Neural cell (in vitro differentiated cells): ENCODE measurements at regions not wholly inside any gene's neighbourhood (a gene's known extent, or its start where the extent isn't known, plus 50 kb on each side); places are given as distances from the start of the nearest gene placed in this dataset.

ENCODE experiments used
- H2AFZ ChIP-seq: fragments of 200-600, 300-800 bp; sonication (generic), shearing (Covaris generic); 2 replicates; pipeline ENCODE4 v1.6.0; 2014; ENCODE audit warnings: low read depth, mild to moderate bottlenecking, antibody characterized with exemption, low read length, moderate library complexity
- H3F3A ChIP-seq: fragments of 200-600 bp; shearing (Covaris generic); 2 replicates; pipeline ENCODE4 v1.6.1; 2016; ENCODE audit warnings: mild to moderate bottlenecking, moderate library complexity, mixed read lengths, antibody characterized with exemption, low read length; ENCODE audit not compliant: insufficient read depth, poor library complexity, severe bottlenecking
- H3K27ac ChIP-seq: fragments of 200-600, 300-800 bp; sonication (generic), shearing (Covaris generic); 2 replicates; pipeline ENCODE4 v1.5.1; 2014; ENCODE audit warnings: mild to moderate bottlenecking, low read length, moderate library complexity
- H3K27me3 ChIP-seq: fragments of 300-800, 200-600 bp; sonication (generic), shearing (Covaris generic); 2 replicates; pipeline ENCODE4 v1.6.0; 2014; ENCODE audit warnings: mild to moderate bottlenecking, low read depth, low read length, moderate library complexity; ENCODE audit not compliant: insufficient read depth
- H3K36me3 ChIP-seq: fragments of 300-800, 200-600 bp; sonication (generic), shearing (Covaris generic); 2 replicates; pipeline ENCODE4 v1.5.1; 2014; ENCODE audit warnings: mild to moderate bottlenecking, antibody characterized with exemption, low read length, moderate library complexity; ENCODE audit not compliant: insufficient read depth
- H3K4me2 ChIP-seq: fragments of 300-800, 200-600 bp; sonication (generic), shearing (Covaris generic); 2 replicates; pipeline ENCODE4 v1.6.0; 2014; ENCODE audit warnings: mild to moderate bottlenecking, low read length
- H3K4me3 ChIP-seq: fragments of 300-800, 200-600 bp; sonication (generic), shearing (Covaris generic); 2 replicates; pipeline ENCODE4 v1.5.1; 2014; ENCODE audit warnings: mild to moderate bottlenecking, low read length, moderate library complexity
- H3K79me2 ChIP-seq: fragments of 200-600 bp; shearing (Covaris generic); replicated peaks from 2 replicates; pipeline ENCODE4 v1.6.0; 2014; ENCODE audit warnings: mild to moderate bottlenecking, low read length, moderate library complexity; ENCODE audit not compliant: insufficient read depth
- H3K9ac ChIP-seq: fragments of 300-800, 200-600 bp; sonication (generic), shearing (Covaris generic); 2 replicates; pipeline ENCODE4 v1.6.1; 2016; ENCODE audit warnings: mild to moderate bottlenecking, low read length, mixed read lengths
- H3K9me2 ChIP-seq: fragments of 200-600 bp; shearing (Covaris generic); 2 replicates; pipeline ENCODE4 v1.6.1; 2016; ENCODE audit warnings: mild to moderate bottlenecking, low read length, mixed read lengths; ENCODE audit not compliant: insufficient read depth
- H3K9me3 ChIP-seq: fragments of 200-600, 300-800 bp; sonication (generic), shearing (Covaris generic); 2 replicates; pipeline ENCODE4 v1.6.1; 2016; ENCODE audit warnings: mild to moderate bottlenecking, mixed run types, low read length, moderate library complexity, mixed read lengths
- H4K20me1 ChIP-seq: fragments of 200-600 bp; shearing (Covaris generic); 2 replicates; pipeline ENCODE4 v1.6.1; 2016; ENCODE audit warnings: mild to moderate bottlenecking, mixed run types; ENCODE audit not compliant: insufficient read depth
- CTCF ChIP-seq: fragments of 450-650 bp; IDR thresholded peaks from 2 replicates; pipeline ENCODE4 v1.5.1; 2014; ENCODE audit warnings: antibody characterized with exemption, mild to moderate bottlenecking, moderate library complexity; ENCODE audit not compliant: poor library complexity, severe bottlenecking
- EP300 ChIP-seq: fragments of 450-650 bp; conservative IDR thresholded peaks from 2 replicates; pipeline ENCODE4 v1.6.1; 2014; ENCODE audit warnings: antibody characterized with exemption, mild to moderate bottlenecking, moderate library complexity; ENCODE audit not compliant: poor library complexity, severe bottlenecking
- EZH2 ChIP-seq: fragments of 200-600, 300-800 bp; shearing (Covaris generic), sonication (generic); IDR thresholded peaks from 2 replicates; pipeline ENCODE4 v1.6.1; 2014; ENCODE audit warnings: antibody characterized with exemption, low read length, borderline replicate concordance, mild to moderate bottlenecking; ENCODE audit not compliant: insufficient read depth, poor library complexity, severe bottlenecking
- MXI1 ChIP-seq: fragments of 450-650 bp; conservative IDR thresholded peaks from 2 replicates; pipeline ENCODE4 v1.6.1; 2014; ENCODE audit warnings: antibody characterized with exemption, mild to moderate bottlenecking; ENCODE audit not compliant: poor library complexity, severe bottlenecking
- POLR2AphosphoS5 ChIP-seq: IDR thresholded peaks from 2 replicates; pipeline ENCODE4 v1.6.1; 2012
- SMC3 ChIP-seq: fragments of 450-650 bp; conservative IDR thresholded peaks from 2 replicates; pipeline ENCODE4 v1.6.1; 2014; ENCODE audit warnings: antibody characterized with exemption, mild to moderate bottlenecking, moderate library complexity; ENCODE audit not compliant: poor library complexity
- TAF1 ChIP-seq: IDR thresholded peaks from 2 replicates; pipeline ENCODE4 v1.6.1; 2012; ENCODE audit warnings: low read depth

GRCh38 chr17:11077673-11078072, 163.3 kb upstream of the SHISA6 start:
- Histone ChIP-seq H3F3A (no peaks in the 10 kb centered on the region), H3K4me2 (no peak overlapping the region), H3K9ac (no peak overlapping the region), H3K4me3 (no peak overlapping the region), H2AFZ (no peak overlapping the region), H3K27ac (no peak overlapping the region), H3K27me3 (no peaks in the 10 kb centered on the region), H3K9me2 (no peaks in the 10 kb centered on the region), H3K9me3 (no peaks in the 10 kb centered on the region), H3K79me2 (no peaks in the 10 kb centered on the region), H4K20me1 (no peaks in the 10 kb centered on the region), H3K36me3 (no peaks in the 10 kb centered on the region)
- TF ChIP-seq POLR2AphosphoS5 (no peak), EP300 (no peak), EZH2 (no peak), SMC3 (no peak), CTCF (no peak)

GRCh38 chr17:11074451-11074850, 166.6 kb upstream of the SHISA6 start:
- Histone ChIP-seq H3F3A (no peaks in the 10 kb centered on the region), H3K27ac (no peak overlapping the region), H3K36me3 (no peaks in the 10 kb centered on the region), H3K79me2 (no peaks in the 10 kb centered on the region), H3K4me3 (no peak overlapping the region), H3K9me2 (no peaks in the 10 kb centered on the region), H3K9me3 (no peaks in the 10 kb centered on the region), H3K4me2 (no peak overlapping the region), H3K27me3 (no peaks in the 10 kb centered on the region), H3K9ac (no peak overlapping the region), H4K20me1 (no peaks in the 10 kb centered on the region), H2AFZ (no peak overlapping the region)
- TF ChIP-seq TAF1 (no peak), POLR2AphosphoS5 (no peak), CTCF (no peak), SMC3 (no peak), EZH2 (no peak), MXI1 (no peak), EP300 (no peak)

GRCh38 chr17:11056926-11057325, 184.1 kb upstream of the SHISA6 start:
- Histone ChIP-seq H3K4me2 (no peak overlapping the region), H3K9ac (no peak overlapping the region), H3K9me2 (no peaks in the 10 kb centered on the region), H3K36me3 (no peaks in the 10 kb centered on the region), H3K79me2 (no peaks in the 10 kb centered on the region), H4K20me1 (no peaks in the 10 kb centered on the region), H3K4me3 (no peak overlapping the region), H2AFZ (no peak overlapping the region), H3K27me3 (no peaks in the 10 kb centered on the region), H3K9me3 (no peaks in the 10 kb centered on the region), H3F3A (no peaks in the 10 kb centered on the region), H3K27ac (no peak overlapping the region)
- TF ChIP-seq EP300 = no peak
